GM13976 (cell line): ENCODE measurements at regions not wholly inside any gene's neighbourhood (a gene's known extent, or its start where the extent isn't known, plus 50 kb on each side); places are given as distances from the start of the nearest gene placed in this dataset.

Experiments used
- DNase-seq: peaks from one replicate; pipeline ENCODE4 v3.0.0; 2012; ENCODE audit warnings: low spot score
- CTCF ChIP-seq: IDR thresholded peaks from 2 replicates; pipeline ENCODE4 v1.5.1; 2012; ENCODE audit warnings: borderline replicate concordance, mild to moderate bottlenecking; ENCODE audit not compliant: insufficient read depth; ENCODE audit errors: extremely low read depth, missing control alignments, control extremely low read depth
- in situ Hi-C: fragments of 300-500 bp; cut with MboI; formaldehyde crosslinking; loops from one replicate; pipeline ENCODE4 v1.12.0; 2022; ENCODE audit warnings: low sequenced_read_pairs, mixed read lengths, inconsistent platforms; ENCODE audit not compliant: unreplicated experiment

- in situ Hi-C loops: no loop called here
- TF ChIP-seq CTCF: no peak
- no peak for DNase-seq
These were observed 63.2 kb upstream of the GALNT9 start for GRCh38 chr12:132392389-132393244.

- no peak for TF ChIP-seq CTCF
- in situ Hi-C loops: no loop called here
- no peak for DNase-seq
These were observed 62.1 kb upstream of the GALNT9 start for GRCh38 chr12:132391326-132392041.

GRCh38 chr12:132390287-132391076, 61.1 kb upstream of the GALNT9 start:
- no peak for TF ChIP-seq CTCF
- DNase-seq: no peak
- in situ Hi-C loops: no loop called here

- in situ Hi-C loops: no loop called here
- no peak for DNase-seq
- TF ChIP-seq CTCF: no peak
These were observed 60.3 kb upstream of the GALNT9 start for GRCh38 chr12:132389526-132390286.

- DNase-seq: no peak
- no peak for TF ChIP-seq CTCF
- in situ Hi-C loops: no loop called here
These were observed 59.6 kb upstream of the GALNT9 start for GRCh38 chr12:132389026-132389425.
